Stomach (tissue), 8 donors: ENCODE measurements at regions not wholly inside any gene's neighbourhood (a gene's known extent, or its start where the extent isn't known, plus 50 kb on each side); places are given as distances from the start of the nearest gene placed in this dataset.

Source experiments
- DNase-seq, 2 donors: peaks; one replicate each; pipeline versions ENCODE4 v3.0.0 to v3.0.0-alpha.2; 2013 to 2019
- H3K27ac ChIP-seq, 5 donors: fragments of 200-600 bp in 4 of 5; sonication (generic) in 4 of 5; one replicate each; pipeline ENCODE4 v1.5.1; 2013 to 2019; ENCODE audit warnings: mild to moderate bottlenecking in 1 of 5, moderate library complexity in 1 of 5
- H3K27me3 ChIP-seq, 3 donors: fragments of 200-600 bp; sonication (generic); one replicate each; pipeline ENCODE4 v1.5.1; 2017 to 2019; ENCODE audit warnings: mixed run types in 1 of 3
- H3K36me3 ChIP-seq, 4 donors: fragments of 200-600 bp; sonication (generic); 1 replicate in 3 of 4; 2 replicates in 1 of 4; pipeline ENCODE4 v1.5.1; 2016 to 2019
- H3K4me1 ChIP-seq, 4 donors: fragments of 200-600 bp; sonication (generic); one replicate each; pipeline ENCODE4 v1.5.1; 2016 to 2019
- H3K4me3 ChIP-seq, 4 donors: fragments of 200-600 bp; sonication (generic) in 3 of 4; one replicate each; pipeline ENCODE4 v1.5.1; 2016 to 2019; ENCODE audit warnings: mild to moderate bottlenecking in 1 of 4
- H3K9me3 ChIP-seq, 4 donors: fragments of 200-600 bp; sonication (generic); one replicate each; pipeline ENCODE4 v1.5.1; 2016 to 2019
- CTCF ChIP-seq, 7 experiments: fragments of 450-650 bp in 4 of 7; fragments of 200-600 bp in 3 of 7; sonication (generic) in 3 of 7; IDR thresholded peaks; one replicate each; pipeline ENCODE4 v1.5.1; 2016 to 2019; ENCODE audit warnings: antibody characterized with exemption in 7 of 7, control low read depth in 2 of 7, mild to moderate bottlenecking in 1 of 7
- EP300 ChIP-seq: sonication (generic); formaldehyde crosslinking; IDR thresholded peaks from one replicate; pipeline ENCODE4 v1.6.1; 2017; ENCODE audit warnings: antibody characterized with exemption
- POLR2A ChIP-seq, 4 donors: fragments of 450-650 bp; IDR thresholded peaks; one replicate each; pipeline ENCODE4 v1.6.1; 2016; ENCODE audit warnings: antibody characterized with exemption in 4 of 4, control low read depth in 2 of 4, mild to moderate bottlenecking in 1 of 4, moderate library complexity in 1 of 4
- POLR2AphosphoS5 ChIP-seq, 3 donors: sonication (generic); formaldehyde crosslinking; IDR thresholded peaks; one replicate each; pipeline ENCODE4 v1.6.1; 2016; ENCODE audit warnings: antibody characterized with exemption in 3 of 3
- WGBS, 5 donors: extraction: QIAGEN DNeasy Blood & Tissue Kit in 3 of 5; methylation state at CpG; one replicate each; pipeline versions ENCODE4 v1.1.5 to v1.1.7; 2013 to 2018; 5-methylcytosine and 5-hydroxymethylcytosine counted together
- intact Hi-C: fragments of 100-400 bp; cut with DNase I; formaldehyde crosslinking; loops from one replicate; pipeline ENCODE4 v1.15.1; 2023; ENCODE audit warnings: low total_unique reads
- donor health status: healthy with polysubstance abuse.
- donor health status: Bipolar disorder and iron deficiency.
- donor health status: healthy.

GRCh38 chr5:74560245-74560644, 80.3 kb downstream of the ENC1 start:
- no peak for DNase-seq
- Histone ChIP-seq H3K27me3 (no peaks in the 10 kb centered on the region), H3K27ac (no peak overlapping the region), H3K4me3 (no peak overlapping the region), H3K9me3 (no peaks in the 10 kb centered on the region), H3K4me1 (no peaks in the 10 kb centered on the region), H3K36me3 (no peaks in the 10 kb centered on the region)
- intact Hi-C loops, result no loop called here
- TF ChIP-seq POLR2A (IDR thresholded peaks at IDR 0.05) (no peak), POLR2AphosphoS5 (IDR thresholded peaks at IDR 0.05) (no peak), CTCF (IDR thresholded peaks at IDR 0.05) (no peak), EP300 (no peak)

- H3K4me3 ChIP-seq, result no peak overlapping the region
- no peak for TF ChIP-seq POLR2AphosphoS5 (IDR thresholded peaks at IDR 0.05)
- no peak for TF ChIP-seq CTCF (IDR thresholded peaks at IDR 0.05)
- TF ChIP-seq EP300, result no peak
- no peak for TF ChIP-seq POLR2A (IDR thresholded peaks at IDR 0.05)
- no peaks in the 10 kb centered on the region for H3K9me3 ChIP-seq
- no peaks in the 10 kb centered on the region for H3K27me3 ChIP-seq
- H3K4me1 ChIP-seq, result no peaks in the 10 kb centered on the region
- H3K27ac ChIP-seq, result no peak overlapping the region
- WGBS, 5 donors, result 81 to 92% (median 91%) methylated on average over 6 of the region's 6 CpGs
- intact Hi-C loops, result no loop called here
- H3K36me3 ChIP-seq, result no peaks in the 10 kb centered on the region
- DNase-seq, result no peak
These were observed 83.6 kb downstream of the ENC1 start for GRCh38 chr5:74556631-74557595.

- DNase-seq, result no peak
- Histone ChIP-seq H3K4me1 (no peaks in the 10 kb centered on the region), H3K9me3 (no peaks in the 10 kb centered on the region), H3K4me3 (no peak overlapping the region), H3K27ac (no peak overlapping the region), H3K27me3 (no peaks in the 10 kb centered on the region), H3K36me3 (no peaks in the 10 kb centered on the region)
- TF ChIP-seq POLR2AphosphoS5 (IDR thresholded peaks at IDR 0.05) (no peak), EP300 (no peak)
- WGBS, 5 donors, result 52 to 61% (median 55%) methylated on average over 3 of the region's 3 CpGs
- intact Hi-C loops, result no loop called here
These were observed 84.5 kb downstream of the ENC1 start for GRCh38 chr5:74556006-74556405.

- TF ChIP-seq CTCF (IDR thresholded peaks at IDR 0.05), result no peak
- TF ChIP-seq EP300, result no peak
- no peak for TF ChIP-seq POLR2A (IDR thresholded peaks at IDR 0.05)
- no peak for TF ChIP-seq POLR2AphosphoS5 (IDR thresholded peaks at IDR 0.05)
- no peaks in the 10 kb centered on the region for H3K9me3 ChIP-seq
- no peak overlapping the region for H3K4me3 ChIP-seq
- intact Hi-C loops, result no loop called here
- H3K27me3 ChIP-seq, result no peaks in the 10 kb centered on the region
- H3K4me1 ChIP-seq, result no peaks in the 10 kb centered on the region
- WGBS, 5 donors, result 59 to 84% (median 63%) methylated on average over 4 of the region's 4 CpGs
- H3K27ac ChIP-seq, result no peak overlapping the region
- no peaks in the 10 kb centered on the region for H3K36me3 ChIP-seq
- no peak for DNase-seq
These were observed 88.4 kb downstream of the ENC1 start for GRCh38 chr5:74552101-74552500.

GRCh38 chr5:74550927-74551326, 89.6 kb downstream of the ENC1 start:
- DNase-seq, result no peak
- intact Hi-C loops, result no loop called here
- Histone ChIP-seq H3K9me3 (no peaks in the 10 kb centered on the region), H3K36me3 (no peaks in the 10 kb centered on the region), H3K27ac (no peak overlapping the region), H3K4me1 (no peaks in the 10 kb centered on the region), H3K4me3 (no peak overlapping the region), H3K27me3 (no peaks in the 10 kb centered on the region)
- WGBS, 5 donors, result 71 to 97% (median 86%) methylated on average over 4 of the region's 4 CpGs
- TF ChIP-seq POLR2A (IDR thresholded peaks at IDR 0.05) (no peak), EP300 (no peak), CTCF (IDR thresholded peaks at IDR 0.05) (no peak), POLR2AphosphoS5 (IDR thresholded peaks at IDR 0.05) (no peak)
